Suprapubic skin (tissue), 3 donors: ENCODE measurements at regions not wholly inside any gene's neighbourhood (a gene's known extent, or its start where the extent isn't known, plus 50 kb on each side); places are given as distances from the start of the nearest gene placed in this dataset.

Experiments
- CTCF ChIP-seq, 2 donors: fragments of 200-600 bp in 1 of 2; fragments of 450-650 bp in 1 of 2; sonication (generic) in 1 of 2; IDR thresholded peaks; one replicate each; pipeline ENCODE4 v1.5.1; 2016 to 2019; ENCODE audit warnings: antibody characterized with exemption in 2 of 2, mild to moderate bottlenecking in 1 of 2, moderate library complexity in 1 of 2
- POLR2AphosphoS5 ChIP-seq, 3 donors: sonication (generic); formaldehyde crosslinking; IDR thresholded peaks; one replicate each; pipeline ENCODE4 v1.6.1; 2017; ENCODE audit warnings: antibody characterized with exemption in 3 of 3

GRCh38 chr3:40639006-40639405, 114.2 kb downstream of the ZNF621 start:
- no peak for TF ChIP-seq CTCF (IDR thresholded peaks at IDR 0.05)
- TF ChIP-seq POLR2AphosphoS5 (IDR thresholded peaks at IDR 0.05): no peak
